HEK293 (cell line): ENCODE measurements at regions not wholly inside any gene's neighbourhood (a gene's known extent, or its start where the extent isn't known, plus 50 kb on each side); places are given as distances from the start of the nearest gene placed in this dataset.
A peak's percentile ranks its signal among the peaks of the same experiment; 100 is the strongest.

Source experiments
- CTCF ChIA-PET: fragments of 350-600 bp; formaldehyde crosslinking; extraction: SDS; loops from one replicate; lab custom pipeline; 2021; ENCODE audit warnings: antibody characterized with exemption; lab: Yijun Ruan, JAX
- POLR2A ChIA-PET: fragments of 300-600 bp; formaldehyde crosslinking; extraction: SDS; loops from one replicate; lab custom pipeline; 2020; ENCODE audit warnings: antibody characterized with exemption, inconsistent platforms; lab: Yijun Ruan, JAX
- H3K27ac ChIP-seq: fragments of 200-500 bp; sonication (Bioruptor generic); 2 replicates; pipeline ENCODE4 v1.5.1; 2014; ENCODE audit warnings: low read depth, low read length, control low read depth, inconsistent platforms; ENCODE audit errors: extremely low read depth
- H3K36me3 ChIP-seq, 2 experiments: fragments of 200-500 bp in 1 of 2; sonication (Bioruptor generic) in 1 of 2; 1 replicate in 1 of 2; 2 replicates in 1 of 2; pipeline ENCODE4 v1.5.1; 2014 to 2017; ENCODE audit warnings: inconsistent platforms in 2 of 2, low read length in 2 of 2; ENCODE audit not compliant: control insufficient read depth in 2 of 2, insufficient read depth in 1 of 2
- H3K4me1 ChIP-seq: fragments of 200-500 bp; sonication (Bioruptor generic); 2 replicates; pipeline ENCODE4 v1.5.1; 2014; ENCODE audit warnings: mild to moderate bottlenecking, low read length, inconsistent platforms; ENCODE audit not compliant: control insufficient read depth, insufficient read depth
- H3K4me3 ChIP-seq: 2 replicates; pipeline ENCODE4 v1.5.1; 2011; ENCODE audit warnings: low read depth, mild to moderate bottlenecking, control low read depth, low read length, moderate library complexity
- H3K9me3 ChIP-seq: fragments of 200-500 bp; sonication (Bioruptor generic); 2 replicates; pipeline ENCODE4 v1.5.1; 2014; ENCODE audit warnings: low read depth, low read length, inconsistent platforms; ENCODE audit not compliant: control insufficient read depth, insufficient read depth
- GLIS1 ChIP-seq: fragments of 450-650 bp; formaldehyde crosslinking; IDR thresholded peaks from 2 replicates; pipeline ENCODE4 v1.5.1; 2016; ENCODE audit warnings: missing biosample characterization, missing genetic modification characterization
- HOXC10 ChIP-seq: sonication (generic); formaldehyde crosslinking; IDR thresholded peaks from 2 replicates; pipeline ENCODE4 v1.8.1; 2023; ENCODE audit warnings: mild to moderate bottlenecking, missing genetic modification reagents
- KLF9 ChIP-seq: fragments of 450-650 bp; formaldehyde crosslinking; IDR thresholded peaks from 2 replicates; pipeline ENCODE4 v1.5.1; 2016; ENCODE audit warnings: missing biosample characterization, missing genetic modification characterization, low read depth
- SETDB1 ChIP-seq: IDR thresholded peaks from one replicate; pipeline ENCODE4 v1.6.1; 2017; ENCODE audit warnings: mild to moderate bottlenecking, low read length, moderate library complexity, mixed read lengths; ENCODE audit not compliant: insufficient read length
- TRIM28 ChIP-seq: IDR thresholded peaks from 2 replicates; pipeline ENCODE4 v1.6.1; 2011; ENCODE audit warnings: low read length, control low read depth, borderline replicate concordance
- ZBTB20 ChIP-seq: fragments of 450-650 bp; formaldehyde crosslinking; IDR thresholded peaks from 2 replicates; pipeline ENCODE4 v1.5.1; 2016; ENCODE audit warnings: missing biosample characterization, missing genetic modification characterization
- ZFP37 ChIP-seq: fragments of 450-650 bp; formaldehyde crosslinking; IDR thresholded peaks from 2 replicates; pipeline ENCODE4 v1.5.1; 2016; ENCODE audit warnings: missing biosample characterization, missing genetic modification characterization
- ZNF394 ChIP-seq: fragments of 450-650 bp; formaldehyde crosslinking; IDR thresholded peaks from 2 replicates; pipeline ENCODE4 v1.5.1; 2016; ENCODE audit warnings: missing biosample characterization, missing genetic modification characterization, mild to moderate bottlenecking, moderate library complexity, borderline replicate concordance
- ZNF426 ChIP-seq: fragments of 450-650 bp; formaldehyde crosslinking; IDR thresholded peaks from 2 replicates; pipeline ENCODE4 v1.5.1; 2017; ENCODE audit warnings: missing biosample characterization, missing genetic modification characterization, mild to moderate bottlenecking, inconsistent platforms, moderate library complexity
- ZNF530 ChIP-seq: fragments of 450-650 bp; formaldehyde crosslinking; IDR thresholded peaks from 2 replicates; pipeline ENCODE4 v1.5.1; 2016; ENCODE audit warnings: low read depth, missing biosample characterization, missing genetic modification characterization
- ZSCAN23 ChIP-seq: fragments of 450-650 bp; formaldehyde crosslinking; IDR thresholded peaks from 2 replicates; pipeline ENCODE4 v1.5.1; 2016; ENCODE audit warnings: missing biosample characterization, missing genetic modification characterization
- TF ChIP-seq, protein P1 (sequence below): fragments of 450-650 bp; formaldehyde crosslinking; IDR thresholded peaks from 2 replicates; pipeline ENCODE4 v1.5.1; 2016; ENCODE audit warnings: missing biosample characterization, missing genetic modification characterization
- TF ChIP-seq, protein P2 (sequence below): fragments of 450-650 bp; formaldehyde crosslinking; IDR thresholded peaks from 2 replicates; pipeline ENCODE4 v1.5.1; 2017; ENCODE audit warnings: missing biosample characterization, missing genetic modification characterization
- TF ChIP-seq, protein P3 (sequence below): fragments of 450-650 bp; formaldehyde crosslinking; IDR thresholded peaks from 2 replicates; pipeline ENCODE4 v1.5.1; 2016; ENCODE audit warnings: missing biosample characterization, missing genetic modification characterization
- TF ChIP-seq, protein P4 (sequence below): fragments of 450-650 bp; formaldehyde crosslinking; IDR thresholded peaks from 2 replicates; pipeline ENCODE4 v1.5.1; 2016; ENCODE audit warnings: missing biosample characterization, missing genetic modification characterization
- TF ChIP-seq, protein P5 (sequence below): fragments of 450-650 bp; formaldehyde crosslinking; IDR thresholded peaks from 2 replicates; pipeline ENCODE4 v1.5.1; 2016; ENCODE audit warnings: missing biosample characterization, missing genetic modification characterization, borderline replicate concordance

DNA sequence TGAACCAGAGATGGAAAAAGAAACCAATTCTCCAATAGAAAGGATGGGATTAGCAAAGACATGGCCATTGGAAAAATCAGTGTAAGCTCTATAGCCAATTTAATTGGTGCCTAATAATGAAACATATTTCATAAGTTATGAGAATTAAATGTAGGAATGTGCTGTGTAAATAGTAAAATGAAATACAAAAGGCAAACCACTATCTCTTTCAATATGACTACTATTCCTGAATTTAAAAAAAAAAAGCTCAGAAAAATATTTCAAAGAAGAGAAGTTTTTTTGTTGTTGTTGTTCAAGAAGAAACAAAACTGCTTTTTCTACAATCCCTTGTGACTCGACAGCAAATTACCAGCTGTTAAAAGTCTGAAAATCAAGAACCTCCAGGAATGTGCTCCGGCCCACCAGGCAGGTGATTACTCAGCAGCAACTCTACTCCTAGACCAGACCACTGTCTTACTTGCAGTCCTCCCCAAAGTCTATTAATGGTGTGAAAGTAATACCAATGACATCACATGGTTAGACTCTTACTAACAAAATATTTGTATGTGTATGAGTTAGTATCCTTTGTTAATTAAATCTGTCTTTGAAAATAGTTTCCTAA, 362.4 kb downstream of the KCTD12 start:
- H3K36me3 ChIP-seq = no peaks in the 10 kb centered on the region
- H3K27ac ChIP-seq = no peak overlapping the region
- no peaks in the 10 kb centered on the region for H3K9me3 ChIP-seq
- no peak overlapping the region for H3K4me3 ChIP-seq
- CTCF ChIA-PET = no interaction called here
- H3K4me1 ChIP-seq = no peaks in the 10 kb centered on the region
- TF ChIP-seq GLIS1 (tag by site-specific recombination) (no peak), ZFP37 (tag by site-specific recombination) (no peak), HOXC10 (CRISPR knock-in tag) (no peak), ZNF394 (tag by site-specific recombination) (no peak), ZSCAN23 (tag by site-specific recombination) (no peak), KLF9 (tag by site-specific recombination) (no peak), ZBTB20 (no peak), ZNF530 (tag by site-specific recombination) (no peak), ZNF426 (tag by site-specific recombination) (no peak)
- TF ChIP-seq, protein P1, sequence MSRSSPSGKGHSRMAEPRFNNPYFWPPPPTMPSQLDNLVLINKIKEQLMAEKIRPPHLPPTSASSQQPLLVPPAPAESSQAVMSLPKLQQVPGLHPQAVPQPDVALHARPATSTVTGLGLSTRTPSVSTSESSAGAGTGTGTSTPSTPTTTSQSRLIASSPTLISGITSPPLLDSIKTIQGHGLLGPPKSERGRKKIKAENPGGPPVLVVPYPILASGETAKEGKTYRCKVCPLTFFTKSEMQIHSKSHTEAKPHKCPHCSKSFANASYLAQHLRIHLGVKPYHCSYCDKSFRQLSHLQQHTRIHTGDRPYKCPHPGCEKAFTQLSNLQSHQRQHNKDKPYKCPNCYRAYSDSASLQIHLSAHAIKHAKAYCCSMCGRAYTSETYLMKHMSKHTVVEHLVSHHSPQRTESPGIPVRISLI = no peak
- TF ChIP-seq, protein P2, sequence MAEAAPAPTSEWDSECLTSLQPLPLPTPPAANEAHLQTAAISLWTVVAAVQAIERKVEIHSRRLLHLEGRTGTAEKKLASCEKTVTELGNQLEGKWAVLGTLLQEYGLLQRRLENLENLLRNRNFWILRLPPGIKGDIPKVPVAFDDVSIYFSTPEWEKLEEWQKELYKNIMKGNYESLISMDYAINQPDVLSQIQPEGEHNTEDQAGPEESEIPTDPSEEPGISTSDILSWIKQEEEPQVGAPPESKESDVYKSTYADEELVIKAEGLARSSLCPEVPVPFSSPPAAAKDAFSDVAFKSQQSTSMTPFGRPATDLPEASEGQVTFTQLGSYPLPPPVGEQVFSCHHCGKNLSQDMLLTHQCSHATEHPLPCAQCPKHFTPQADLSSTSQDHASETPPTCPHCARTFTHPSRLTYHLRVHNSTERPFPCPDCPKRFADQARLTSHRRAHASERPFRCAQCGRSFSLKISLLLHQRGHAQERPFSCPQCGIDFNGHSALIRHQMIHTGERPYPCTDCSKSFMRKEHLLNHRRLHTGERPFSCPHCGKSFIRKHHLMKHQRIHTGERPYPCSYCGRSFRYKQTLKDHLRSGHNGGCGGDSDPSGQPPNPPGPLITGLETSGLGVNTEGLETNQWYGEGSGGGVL (tag by site-specific recombination) = no peak
- TF ChIP-seq, protein P3, sequence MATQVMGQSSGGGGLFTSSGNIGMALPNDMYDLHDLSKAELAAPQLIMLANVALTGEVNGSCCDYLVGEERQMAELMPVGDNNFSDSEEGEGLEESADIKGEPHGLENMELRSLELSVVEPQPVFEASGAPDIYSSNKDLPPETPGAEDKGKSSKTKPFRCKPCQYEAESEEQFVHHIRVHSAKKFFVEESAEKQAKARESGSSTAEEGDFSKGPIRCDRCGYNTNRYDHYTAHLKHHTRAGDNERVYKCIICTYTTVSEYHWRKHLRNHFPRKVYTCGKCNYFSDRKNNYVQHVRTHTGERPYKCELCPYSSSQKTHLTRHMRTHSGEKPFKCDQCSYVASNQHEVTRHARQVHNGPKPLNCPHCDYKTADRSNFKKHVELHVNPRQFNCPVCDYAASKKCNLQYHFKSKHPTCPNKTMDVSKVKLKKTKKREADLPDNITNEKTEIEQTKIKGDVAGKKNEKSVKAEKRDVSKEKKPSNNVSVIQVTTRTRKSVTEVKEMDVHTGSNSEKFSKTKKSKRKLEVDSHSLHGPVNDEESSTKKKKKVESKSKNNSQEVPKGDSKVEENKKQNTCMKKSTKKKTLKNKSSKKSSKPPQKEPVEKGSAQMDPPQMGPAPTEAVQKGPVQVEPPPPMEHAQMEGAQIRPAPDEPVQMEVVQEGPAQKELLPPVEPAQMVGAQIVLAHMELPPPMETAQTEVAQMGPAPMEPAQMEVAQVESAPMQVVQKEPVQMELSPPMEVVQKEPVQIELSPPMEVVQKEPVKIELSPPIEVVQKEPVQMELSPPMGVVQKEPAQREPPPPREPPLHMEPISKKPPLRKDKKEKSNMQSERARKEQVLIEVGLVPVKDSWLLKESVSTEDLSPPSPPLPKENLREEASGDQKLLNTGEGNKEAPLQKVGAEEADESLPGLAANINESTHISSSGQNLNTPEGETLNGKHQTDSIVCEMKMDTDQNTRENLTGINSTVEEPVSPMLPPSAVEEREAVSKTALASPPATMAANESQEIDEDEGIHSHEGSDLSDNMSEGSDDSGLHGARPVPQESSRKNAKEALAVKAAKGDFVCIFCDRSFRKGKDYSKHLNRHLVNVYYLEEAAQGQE (tag by site-specific recombination) = no peak
- POLR2A ChIA-PET = no interaction called here

DNA sequence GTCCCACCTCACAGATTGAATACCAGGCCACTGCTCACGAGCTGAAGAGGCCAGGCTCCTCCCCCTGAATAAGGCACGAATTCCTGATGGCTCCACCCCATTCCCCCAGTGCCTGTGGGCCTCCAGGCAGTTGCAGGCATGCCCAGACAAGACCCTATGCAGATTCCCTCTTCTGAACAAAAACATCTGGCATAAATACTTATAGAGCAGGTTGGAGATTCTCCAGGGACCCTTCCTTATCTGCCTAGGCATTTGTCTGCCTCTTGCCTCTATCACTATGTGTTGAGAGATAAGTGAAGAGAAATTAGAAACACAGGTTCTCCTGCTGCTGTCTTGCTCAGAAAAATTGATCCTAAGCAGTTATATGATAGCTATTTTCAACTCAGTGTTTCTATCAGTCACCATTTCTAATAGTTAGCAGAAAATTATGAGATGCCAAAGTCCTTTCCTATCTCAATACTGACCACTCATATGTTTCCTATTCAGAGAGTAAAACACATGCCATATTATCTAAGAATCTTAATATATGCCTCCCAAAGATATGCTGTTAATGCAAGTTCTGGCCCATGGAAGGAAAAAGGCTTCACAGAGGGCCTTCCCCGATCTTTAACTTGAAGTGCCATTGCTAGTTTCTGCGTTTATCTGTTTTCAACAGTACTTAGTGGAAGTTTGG, 364.0 kb downstream of the KCTD12 start:
- TF ChIP-seq TRIM28 (peak; percentile 58; the same call in 1 of the 2 replicates), SETDB1 (peak; percentile 23)
- TF ChIP-seq, protein P4, sequence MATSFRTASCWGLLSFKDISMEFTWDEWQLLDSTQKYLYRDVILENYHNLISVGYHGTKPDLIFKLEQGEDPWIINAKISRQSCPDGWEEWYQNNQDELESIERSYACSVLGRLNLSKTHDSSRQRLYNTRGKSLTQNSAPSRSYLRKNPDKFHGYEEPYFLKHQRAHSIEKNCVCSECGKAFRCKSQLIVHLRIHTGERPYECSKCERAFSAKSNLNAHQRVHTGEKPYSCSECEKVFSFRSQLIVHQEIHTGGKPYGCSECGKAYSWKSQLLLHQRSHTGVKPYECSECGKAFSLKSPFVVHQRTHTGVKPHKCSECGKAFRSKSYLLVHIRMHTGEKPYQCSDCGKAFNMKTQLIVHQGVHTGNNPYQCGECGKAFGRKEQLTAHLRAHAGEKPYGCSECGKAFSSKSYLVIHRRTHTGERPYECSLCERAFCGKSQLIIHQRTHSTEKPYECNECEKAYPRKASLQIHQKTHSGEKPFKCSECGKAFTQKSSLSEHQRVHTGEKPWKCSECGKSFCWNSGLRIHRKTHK (tag by site-specific recombination) = no peak
- TF ChIP-seq, protein P5, sequence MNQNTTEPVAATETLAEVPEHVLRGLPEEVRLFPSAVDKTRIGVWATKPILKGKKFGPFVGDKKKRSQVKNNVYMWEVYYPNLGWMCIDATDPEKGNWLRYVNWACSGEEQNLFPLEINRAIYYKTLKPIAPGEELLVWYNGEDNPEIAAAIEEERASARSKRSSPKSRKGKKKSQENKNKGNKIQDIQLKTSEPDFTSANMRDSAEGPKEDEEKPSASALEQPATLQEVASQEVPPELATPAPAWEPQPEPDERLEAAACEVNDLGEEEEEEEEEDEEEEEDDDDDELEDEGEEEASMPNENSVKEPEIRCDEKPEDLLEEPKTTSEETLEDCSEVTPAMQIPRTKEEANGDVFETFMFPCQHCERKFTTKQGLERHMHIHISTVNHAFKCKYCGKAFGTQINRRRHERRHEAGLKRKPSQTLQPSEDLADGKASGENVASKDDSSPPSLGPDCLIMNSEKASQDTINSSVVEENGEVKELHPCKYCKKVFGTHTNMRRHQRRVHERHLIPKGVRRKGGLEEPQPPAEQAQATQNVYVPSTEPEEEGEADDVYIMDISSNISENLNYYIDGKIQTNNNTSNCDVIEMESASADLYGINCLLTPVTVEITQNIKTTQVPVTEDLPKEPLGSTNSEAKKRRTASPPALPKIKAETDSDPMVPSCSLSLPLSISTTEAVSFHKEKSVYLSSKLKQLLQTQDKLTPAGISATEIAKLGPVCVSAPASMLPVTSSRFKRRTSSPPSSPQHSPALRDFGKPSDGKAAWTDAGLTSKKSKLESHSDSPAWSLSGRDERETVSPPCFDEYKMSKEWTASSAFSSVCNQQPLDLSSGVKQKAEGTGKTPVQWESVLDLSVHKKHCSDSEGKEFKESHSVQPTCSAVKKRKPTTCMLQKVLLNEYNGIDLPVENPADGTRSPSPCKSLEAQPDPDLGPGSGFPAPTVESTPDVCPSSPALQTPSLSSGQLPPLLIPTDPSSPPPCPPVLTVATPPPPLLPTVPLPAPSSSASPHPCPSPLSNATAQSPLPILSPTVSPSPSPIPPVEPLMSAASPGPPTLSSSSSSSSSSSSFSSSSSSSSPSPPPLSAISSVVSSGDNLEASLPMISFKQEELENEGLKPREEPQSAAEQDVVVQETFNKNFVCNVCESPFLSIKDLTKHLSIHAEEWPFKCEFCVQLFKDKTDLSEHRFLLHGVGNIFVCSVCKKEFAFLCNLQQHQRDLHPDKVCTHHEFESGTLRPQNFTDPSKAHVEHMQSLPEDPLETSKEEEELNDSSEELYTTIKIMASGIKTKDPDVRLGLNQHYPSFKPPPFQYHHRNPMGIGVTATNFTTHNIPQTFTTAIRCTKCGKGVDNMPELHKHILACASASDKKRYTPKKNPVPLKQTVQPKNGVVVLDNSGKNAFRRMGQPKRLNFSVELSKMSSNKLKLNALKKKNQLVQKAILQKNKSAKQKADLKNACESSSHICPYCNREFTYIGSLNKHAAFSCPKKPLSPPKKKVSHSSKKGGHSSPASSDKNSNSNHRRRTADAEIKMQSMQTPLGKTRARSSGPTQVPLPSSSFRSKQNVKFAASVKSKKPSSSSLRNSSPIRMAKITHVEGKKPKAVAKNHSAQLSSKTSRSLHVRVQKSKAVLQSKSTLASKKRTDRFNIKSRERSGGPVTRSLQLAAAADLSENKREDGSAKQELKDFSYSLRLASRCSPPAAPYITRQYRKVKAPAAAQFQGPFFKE (tag by site-specific recombination) = no peak
- H3K9me3 ChIP-seq = no peaks in the 10 kb centered on the region
- no peak overlapping the region for H3K4me3 ChIP-seq
- no peak overlapping the region for H3K27ac ChIP-seq
- no peaks in the 10 kb centered on the region for H3K36me3 ChIP-seq
- ChIA-PET CTCF (no interaction called here), POLR2A (no interaction called here)
- H3K4me1 ChIP-seq = no peaks in the 10 kb centered on the region
